Panc1 (cell line): ENCODE measurements at regions not wholly inside any gene's neighbourhood (a gene's known extent, or its start where the extent isn't known, plus 50 kb on each side); places are given as distances from the start of the nearest gene placed in this dataset.

Experiments used
- ATAC-seq: fragments of 200-7000 bp; cut with Tn5 transposase; 2 replicates; pipeline ENCODE4 v1.9.1; 2020; ENCODE audit warnings: mild to moderate bottlenecking, moderate library complexity
- BruUV-seq: library from RNA; stranded (reverse); fragments of 400-500 nt; replicated peaks from 2 replicates; lab custom pipeline; 2021; lab: Mats Ljungman, UMichigan
- CTCF ChIA-PET: fragments of 300-600 bp; sonication (Branson Sonifier 250); formaldehyde crosslinking; loops from one replicate; lab custom pipeline; 2022; ENCODE audit warnings: antibody characterized with exemption; lab: Charles Lee
- POLR2A ChIA-PET: fragments of 300-600 bp; sonication (Branson Sonifier 250); formaldehyde crosslinking; loops from one replicate; lab custom pipeline; 2022; ENCODE audit warnings: antibody characterized with exemption; lab: Charles Lee
- DNase-seq: peaks from one replicate; pipeline ENCODE4 v3.0.0-alpha.2; 2010; ENCODE audit warnings: low read depth, low spot score
- H3K27ac ChIP-seq: 2 replicates; pipeline ENCODE4 v1.5.1; 2011; ENCODE audit warnings: mild to moderate bottlenecking, low read length, inconsistent platforms
- H3K27me3 ChIP-seq: fragments of 200-500 bp; sonication (Bioruptor generic); 2 replicates; pipeline ENCODE4 v1.6.0; 2014; ENCODE audit warnings: low read length, inconsistent platforms; ENCODE audit not compliant: control insufficient read depth, insufficient read depth
- H3K36me3 ChIP-seq: fragments of 200-500 bp; sonication (Bioruptor generic); 2 replicates; pipeline ENCODE4 v1.5.1; 2014; ENCODE audit warnings: inconsistent platforms, mild to moderate bottlenecking, low read length, moderate library complexity; ENCODE audit not compliant: control insufficient read depth, insufficient read depth
- H3K4me1 ChIP-seq: 2 replicates; pipeline ENCODE4 v1.5.1; 2011; ENCODE audit warnings: inconsistent platforms, mild to moderate bottlenecking, low read length, moderate library complexity; ENCODE audit not compliant: control insufficient read depth, insufficient read depth
- H3K4me3 ChIP-seq, 2 experiments: 2 replicates each; pipeline ENCODE4 v1.5.1; 2011 to 2012; ENCODE audit warnings: low read depth in 2 of 2, low read length in 2 of 2, mild to moderate bottlenecking in 2 of 2, inconsistent platforms in 1 of 2, moderate library complexity in 1 of 2
- H3K9me3 ChIP-seq: fragments of 200-500 bp; sonication (Bioruptor generic); 2 replicates; pipeline ENCODE4 v1.5.1; 2014; ENCODE audit warnings: low read depth, mild to moderate bottlenecking, inconsistent platforms, low read length, moderate library complexity; ENCODE audit not compliant: control insufficient read depth, insufficient read depth
- POLR2AphosphoS5 ChIP-seq: IDR thresholded peaks from 2 replicates; pipeline ENCODE4 v1.6.1; 2012; ENCODE audit warnings: mild to moderate bottlenecking, low read depth, low read length, moderate library complexity
- SIN3A ChIP-seq: IDR thresholded peaks from 2 replicates; pipeline ENCODE4 v1.6.1; 2012; ENCODE audit warnings: low read depth, mild to moderate bottlenecking, low read length, moderate library complexity, borderline replicate concordance; ENCODE audit not compliant: insufficient read depth
- TCF7L2 ChIP-seq: IDR thresholded peaks from 2 replicates; pipeline ENCODE4 v1.6.1; 2011; ENCODE audit warnings: mild to moderate bottlenecking, low read depth, low read length, inconsistent platforms
- in situ Hi-C: cut with HindIII; loops from 2 replicates; pipeline ENCODE4 v1.10.0; 2016; ENCODE audit warnings: low sequenced_read_pairs, low pct_unique_long_range_greater_than_20kb
- intact Hi-C: fragments of 100-400 bp; cut with micrococcal nuclease; formaldehyde crosslinking; loops from one replicate; pipeline ENCODE4 v1.10.0; 2022; ENCODE audit not compliant: unreplicated experiment
- TF ChIP-seq, protein P1 (sequence below): fragments of 450-650 bp; IDR thresholded peaks from 2 replicates; pipeline ENCODE4 v1.5.1; 2017; ENCODE audit warnings: mild to moderate bottlenecking
- TF ChIP-seq, protein P2 (sequence below), 2 experiments: IDR thresholded peaks; 2 replicates each; pipeline ENCODE4 v1.6.1; 2011 to 2012; ENCODE audit warnings: low read depth in 2 of 2, control low read depth in 1 of 2, low read length in 1 of 2, mild to moderate bottlenecking in 1 of 2, moderate library complexity in 1 of 2; ENCODE audit not compliant: insufficient read depth in 1 of 2

DNA sequence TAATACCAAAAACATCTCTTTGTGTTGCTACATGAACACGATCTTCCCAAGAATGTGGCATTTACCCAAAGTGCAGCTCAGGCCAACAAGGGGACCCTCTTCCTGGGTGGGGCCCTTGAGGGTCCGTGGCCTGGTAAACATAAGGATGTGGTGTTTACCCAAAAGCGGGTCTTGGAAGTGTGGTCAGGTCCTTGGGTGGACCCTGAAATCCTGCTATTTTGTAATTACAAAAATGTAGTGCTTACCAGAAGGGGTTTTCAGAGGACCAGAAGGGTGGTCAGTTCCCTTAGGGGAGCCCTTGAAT lies 87.8 kb upstream of the PRDM11 start:
- no peaks in the 10 kb centered on the region for H3K36me3 ChIP-seq
- ATAC-seq: no peak
- CTCF ChIA-PET: no interaction called here
- no peaks in the 10 kb centered on the region for H3K27me3 ChIP-seq
- in situ Hi-C loops: no loop called here
- intact Hi-C loops: no loop called here
- H3K27ac ChIP-seq: no peak overlapping the region
- BruUV-seq: no TSS peak
- H3K9me3 ChIP-seq: no peaks in the 10 kb centered on the region
- H3K4me1 ChIP-seq: no peaks in the 10 kb centered on the region
- H3K4me3 ChIP-seq: no peak overlapping the region
- DNase-seq: no peak
- POLR2A ChIA-PET: no interaction called here
- TF ChIP-seq, protein P1, sequence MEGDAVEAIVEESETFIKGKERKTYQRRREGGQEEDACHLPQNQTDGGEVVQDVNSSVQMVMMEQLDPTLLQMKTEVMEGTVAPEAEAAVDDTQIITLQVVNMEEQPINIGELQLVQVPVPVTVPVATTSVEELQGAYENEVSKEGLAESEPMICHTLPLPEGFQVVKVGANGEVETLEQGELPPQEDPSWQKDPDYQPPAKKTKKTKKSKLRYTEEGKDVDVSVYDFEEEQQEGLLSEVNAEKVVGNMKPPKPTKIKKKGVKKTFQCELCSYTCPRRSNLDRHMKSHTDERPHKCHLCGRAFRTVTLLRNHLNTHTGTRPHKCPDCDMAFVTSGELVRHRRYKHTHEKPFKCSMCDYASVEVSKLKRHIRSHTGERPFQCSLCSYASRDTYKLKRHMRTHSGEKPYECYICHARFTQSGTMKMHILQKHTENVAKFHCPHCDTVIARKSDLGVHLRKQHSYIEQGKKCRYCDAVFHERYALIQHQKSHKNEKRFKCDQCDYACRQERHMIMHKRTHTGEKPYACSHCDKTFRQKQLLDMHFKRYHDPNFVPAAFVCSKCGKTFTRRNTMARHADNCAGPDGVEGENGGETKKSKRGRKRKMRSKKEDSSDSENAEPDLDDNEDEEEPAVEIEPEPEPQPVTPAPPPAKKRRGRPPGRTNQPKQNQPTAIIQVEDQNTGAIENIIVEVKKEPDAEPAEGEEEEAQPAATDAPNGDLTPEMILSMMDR: no peak
- TF ChIP-seq POLR2AphosphoS5: no peak

DNA sequence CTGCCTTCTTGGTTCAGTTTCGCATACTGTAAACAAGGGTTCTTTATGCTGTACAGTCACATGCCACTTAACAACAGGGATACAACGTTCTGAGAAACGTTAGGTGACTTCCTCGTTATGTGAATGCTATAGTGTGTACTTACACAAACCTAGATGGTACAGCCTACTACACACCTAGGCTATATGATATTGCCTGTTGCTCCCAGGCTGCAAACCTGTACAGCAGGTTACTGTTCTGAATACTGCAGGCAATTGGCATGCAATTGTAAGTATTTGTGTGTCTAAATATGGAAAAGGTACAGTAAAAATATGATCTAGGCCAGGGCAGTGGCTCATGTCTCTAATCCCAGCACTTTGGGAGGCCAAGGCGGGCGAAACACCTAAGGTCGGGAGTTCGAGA lies 85.7 kb upstream of the PRDM11 start:
- Histone ChIP-seq H3K27me3 (no peaks in the 10 kb centered on the region), H3K4me1 (no peaks in the 10 kb centered on the region), H3K36me3 (no peaks in the 10 kb centered on the region), H3K9me3 (no peaks in the 10 kb centered on the region), H3K27ac (no peak overlapping the region), H3K4me3 (no peak overlapping the region)
- in situ Hi-C loops: no loop called here
- ChIA-PET POLR2A (no interaction called here), CTCF (no interaction called here)
- DNase-seq: no peak
- intact Hi-C loops: no loop called here
- BruUV-seq: no TSS peak
- no peak for ATAC-seq
- TF ChIP-seq SIN3A (no peak), POLR2AphosphoS5 (no peak), TCF7L2 (no peak)
- TF ChIP-seq, protein P1: no peak
- TF ChIP-seq, protein P2, sequence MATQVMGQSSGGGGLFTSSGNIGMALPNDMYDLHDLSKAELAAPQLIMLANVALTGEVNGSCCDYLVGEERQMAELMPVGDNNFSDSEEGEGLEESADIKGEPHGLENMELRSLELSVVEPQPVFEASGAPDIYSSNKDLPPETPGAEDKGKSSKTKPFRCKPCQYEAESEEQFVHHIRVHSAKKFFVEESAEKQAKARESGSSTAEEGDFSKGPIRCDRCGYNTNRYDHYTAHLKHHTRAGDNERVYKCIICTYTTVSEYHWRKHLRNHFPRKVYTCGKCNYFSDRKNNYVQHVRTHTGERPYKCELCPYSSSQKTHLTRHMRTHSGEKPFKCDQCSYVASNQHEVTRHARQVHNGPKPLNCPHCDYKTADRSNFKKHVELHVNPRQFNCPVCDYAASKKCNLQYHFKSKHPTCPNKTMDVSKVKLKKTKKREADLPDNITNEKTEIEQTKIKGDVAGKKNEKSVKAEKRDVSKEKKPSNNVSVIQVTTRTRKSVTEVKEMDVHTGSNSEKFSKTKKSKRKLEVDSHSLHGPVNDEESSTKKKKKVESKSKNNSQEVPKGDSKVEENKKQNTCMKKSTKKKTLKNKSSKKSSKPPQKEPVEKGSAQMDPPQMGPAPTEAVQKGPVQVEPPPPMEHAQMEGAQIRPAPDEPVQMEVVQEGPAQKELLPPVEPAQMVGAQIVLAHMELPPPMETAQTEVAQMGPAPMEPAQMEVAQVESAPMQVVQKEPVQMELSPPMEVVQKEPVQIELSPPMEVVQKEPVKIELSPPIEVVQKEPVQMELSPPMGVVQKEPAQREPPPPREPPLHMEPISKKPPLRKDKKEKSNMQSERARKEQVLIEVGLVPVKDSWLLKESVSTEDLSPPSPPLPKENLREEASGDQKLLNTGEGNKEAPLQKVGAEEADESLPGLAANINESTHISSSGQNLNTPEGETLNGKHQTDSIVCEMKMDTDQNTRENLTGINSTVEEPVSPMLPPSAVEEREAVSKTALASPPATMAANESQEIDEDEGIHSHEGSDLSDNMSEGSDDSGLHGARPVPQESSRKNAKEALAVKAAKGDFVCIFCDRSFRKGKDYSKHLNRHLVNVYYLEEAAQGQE (IDR thresholded peaks at IDR 0.05; ENCODE audit: insufficient read depth in 1 of 2, low read depth in 2 of 2, low read length in 1 of 2): no peak

DNA sequence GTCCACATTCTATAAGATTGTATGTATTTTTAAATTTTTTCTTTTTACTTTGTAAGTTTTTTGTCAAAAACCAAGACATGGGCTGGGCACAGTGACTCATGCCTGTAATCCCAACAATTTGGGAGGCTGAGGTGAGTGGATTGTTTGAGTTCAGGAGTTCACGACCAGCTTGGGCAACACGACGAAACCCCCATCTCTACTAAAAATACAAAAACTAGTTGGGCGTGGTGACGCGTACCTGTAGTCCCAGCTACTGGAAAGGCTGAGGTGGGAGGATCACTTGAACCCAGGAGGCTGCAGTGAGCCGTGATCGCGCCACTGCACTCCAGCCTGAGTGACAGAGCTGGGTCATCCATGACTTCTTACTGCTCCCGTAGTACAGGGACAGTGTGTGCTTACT lies 84.8 kb upstream of the PRDM11 start:
- Histone ChIP-seq H3K9me3 (no peaks in the 10 kb centered on the region), H3K36me3 (no peaks in the 10 kb centered on the region), H3K4me3 (no peak overlapping the region), H3K27ac (no peak overlapping the region), H3K4me1 (no peaks in the 10 kb centered on the region), H3K27me3 (no peaks in the 10 kb centered on the region)
- ChIA-PET CTCF (interaction anchor here (0.6 kb wide), 1 partner anchor 61 kb away, joined by 3 read pairs; no protein-coding TSS in a partner anchor), POLR2A (no interaction called here)
- ATAC-seq (no peak), DNase-seq (no peak)
- no peak for TF ChIP-seq TCF7L2
- no peak for TF ChIP-seq SIN3A
- TF ChIP-seq POLR2AphosphoS5: no peak
- TF ChIP-seq, protein P2 (IDR thresholded peaks at IDR 0.05; ENCODE audit: insufficient read depth in 1 of 2, low read depth in 2 of 2, low read length in 1 of 2): no peak
- TF ChIP-seq, protein P1: no peak
- intact Hi-C loops (no loop called here), in situ Hi-C loops (no loop called here)
- BruUV-seq: no TSS peak
